ENCODE measurements at regions not wholly inside any gene's neighbourhood (a gene's known extent, or its start where the extent isn't known, plus 50 kb on each side); places are given as distances from the start of the nearest gene placed in this dataset.
A peak's percentile ranks its signal among the peaks of the same experiment; 100 is the strongest.

DNA sequence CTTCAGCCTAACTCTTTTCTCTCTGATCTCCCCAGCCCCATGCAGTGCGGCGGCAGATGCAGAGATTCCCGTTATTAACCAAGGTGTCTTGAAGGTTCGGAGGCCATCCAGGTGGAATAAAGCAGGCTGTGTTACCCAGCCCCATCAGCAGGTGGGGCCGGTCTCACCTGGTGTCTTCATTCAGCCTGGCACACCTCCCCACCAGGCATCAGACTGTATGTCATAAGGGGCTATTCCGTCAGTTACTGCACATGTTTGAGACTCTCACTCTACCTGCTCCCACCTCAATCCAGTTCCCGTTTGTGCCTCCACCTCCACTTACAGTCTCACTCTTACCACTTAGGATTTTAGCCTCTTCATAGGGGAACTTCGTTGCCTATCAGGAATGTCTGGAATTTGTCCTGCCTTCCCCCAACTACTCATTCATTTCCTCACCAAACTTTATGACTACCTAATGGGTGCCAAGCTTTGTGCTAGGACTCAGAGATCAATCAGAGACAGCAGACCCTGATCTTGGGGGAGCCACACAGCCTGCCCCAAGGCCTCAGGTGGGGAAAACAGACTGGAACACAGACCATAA is 170.2 kb downstream of the PLPP3 start:
- no peak overlapping the region for H3K4me2 ChIP-seq
- TF ChIP-seq EZH2 (IDR thresholded peaks at IDR 0.05) = no peak
- TF ChIP-seq, protein P1, sequence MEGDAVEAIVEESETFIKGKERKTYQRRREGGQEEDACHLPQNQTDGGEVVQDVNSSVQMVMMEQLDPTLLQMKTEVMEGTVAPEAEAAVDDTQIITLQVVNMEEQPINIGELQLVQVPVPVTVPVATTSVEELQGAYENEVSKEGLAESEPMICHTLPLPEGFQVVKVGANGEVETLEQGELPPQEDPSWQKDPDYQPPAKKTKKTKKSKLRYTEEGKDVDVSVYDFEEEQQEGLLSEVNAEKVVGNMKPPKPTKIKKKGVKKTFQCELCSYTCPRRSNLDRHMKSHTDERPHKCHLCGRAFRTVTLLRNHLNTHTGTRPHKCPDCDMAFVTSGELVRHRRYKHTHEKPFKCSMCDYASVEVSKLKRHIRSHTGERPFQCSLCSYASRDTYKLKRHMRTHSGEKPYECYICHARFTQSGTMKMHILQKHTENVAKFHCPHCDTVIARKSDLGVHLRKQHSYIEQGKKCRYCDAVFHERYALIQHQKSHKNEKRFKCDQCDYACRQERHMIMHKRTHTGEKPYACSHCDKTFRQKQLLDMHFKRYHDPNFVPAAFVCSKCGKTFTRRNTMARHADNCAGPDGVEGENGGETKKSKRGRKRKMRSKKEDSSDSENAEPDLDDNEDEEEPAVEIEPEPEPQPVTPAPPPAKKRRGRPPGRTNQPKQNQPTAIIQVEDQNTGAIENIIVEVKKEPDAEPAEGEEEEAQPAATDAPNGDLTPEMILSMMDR (IDR thresholded peaks at IDR 0.05) = peak; percentile 30

DNA sequence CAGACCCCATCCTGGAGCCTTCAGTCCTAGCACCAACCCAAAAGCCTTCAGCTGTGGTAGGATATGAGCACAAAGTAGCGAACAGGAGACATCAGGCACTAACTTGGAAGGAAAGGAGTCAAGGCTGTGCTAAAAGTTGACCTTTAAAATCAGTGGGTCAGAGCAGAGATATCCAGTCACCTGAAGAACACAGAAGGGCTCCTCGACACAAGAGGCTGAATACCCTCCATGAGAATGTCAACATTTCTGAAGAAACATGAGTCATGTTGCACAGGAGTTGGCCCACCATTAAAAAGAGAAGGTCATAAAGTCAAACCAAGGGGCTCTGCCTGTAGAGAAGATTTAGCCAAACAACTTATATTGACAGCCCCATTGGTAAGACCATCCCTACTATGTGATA is 172.5 kb downstream of the PLPP3 start:
- no peak overlapping the region for H3K4me2 ChIP-seq
- no peak overlapping the region for H3K27ac ChIP-seq
- no peak for DNase-seq (ENCODE audit: low spot score)
- Mint-ChIP-seq H3K4me3 (no peak overlapping the region), H3K4me1 (peaks cover 12% of the 10 kb centered on the region), H3K27ac (no peak overlapping the region), H3K27me3 (ENCODE audit: insufficient read depth, low read depth) (no peaks in the 10 kb centered on the region), H3K9me3 (peaks cover 2% of the 10 kb centered on the region), H3K36me3 (no peaks in the 10 kb centered on the region)
- H2AFZ ChIP-seq (replicated peaks) = no peak overlapping the region
- H3K9ac ChIP-seq = no peak overlapping the region
- no peaks in the 10 kb centered on the region for H3F3A ChIP-seq (ENCODE audit: low read depth)
- TF ChIP-seq, protein P1 (IDR thresholded peaks at IDR 0.05) = no peak
- TF ChIP-seq EZH2 (IDR thresholded peaks at IDR 0.05) (no peak), EZH2phosphoT487 (IDR thresholded peaks at IDR 0.05) (no peak)
- H3K36me3 ChIP-seq = no peaks in the 10 kb centered on the region
- no peak overlapping the region for H3K4me3 ChIP-seq
- no peaks in the 10 kb centered on the region for H3K79me2 ChIP-seq (ENCODE audit: low read depth)
- H3K27me3 ChIP-seq = no peaks in the 10 kb centered on the region
- H3K9me3 ChIP-seq (ENCODE audit: low read depth) = no peaks in the 10 kb centered on the region
- H4K20me1 ChIP-seq (ENCODE audit: low read depth) = no peaks in the 10 kb centered on the region
- H3K4me1 ChIP-seq = peaks cover 4% of the 10 kb centered on the region

More for the DNA sequence above, 170.2 kb downstream of the PLPP3 start:
- no peaks in the 10 kb centered on the region for H3K27me3 ChIP-seq
- H2AFZ ChIP-seq (replicated peaks) = no peak overlapping the region
- no peaks in the 10 kb centered on the region for H3K27me3 Mint-ChIP-seq (ENCODE audit: insufficient read depth, low read depth)
- no peak overlapping the region for H3K4me3 Mint-ChIP-seq
- DNase-seq (ENCODE audit: low spot score) = no peak
- no peak overlapping the region for H3K9ac ChIP-seq
- H3K4me1 ChIP-seq = peaks cover 12% of the 10 kb centered on the region
- peaks cover 6% of the 10 kb centered on the region for H3F3A ChIP-seq (ENCODE audit: low read depth)
- H3K36me3 Mint-ChIP-seq = no peaks in the 10 kb centered on the region
- no peaks in the 10 kb centered on the region for H4K20me1 ChIP-seq (ENCODE audit: low read depth)
- peaks cover 24% of the 10 kb centered on the region for H3K4me1 Mint-ChIP-seq
- peaks cover 2% of the 10 kb centered on the region for H3K9me3 Mint-ChIP-seq
- H3K9me3 ChIP-seq (ENCODE audit: low read depth) = no peaks in the 10 kb centered on the region
- no peak overlapping the region for H3K4me3 ChIP-seq
- no peak overlapping the region for H3K27ac ChIP-seq
- no peaks in the 10 kb centered on the region for H3K79me2 ChIP-seq (ENCODE audit: low read depth)
- no peak overlapping the region for H3K27ac Mint-ChIP-seq
- H3K36me3 ChIP-seq = no peaks in the 10 kb centered on the region

DNA sequence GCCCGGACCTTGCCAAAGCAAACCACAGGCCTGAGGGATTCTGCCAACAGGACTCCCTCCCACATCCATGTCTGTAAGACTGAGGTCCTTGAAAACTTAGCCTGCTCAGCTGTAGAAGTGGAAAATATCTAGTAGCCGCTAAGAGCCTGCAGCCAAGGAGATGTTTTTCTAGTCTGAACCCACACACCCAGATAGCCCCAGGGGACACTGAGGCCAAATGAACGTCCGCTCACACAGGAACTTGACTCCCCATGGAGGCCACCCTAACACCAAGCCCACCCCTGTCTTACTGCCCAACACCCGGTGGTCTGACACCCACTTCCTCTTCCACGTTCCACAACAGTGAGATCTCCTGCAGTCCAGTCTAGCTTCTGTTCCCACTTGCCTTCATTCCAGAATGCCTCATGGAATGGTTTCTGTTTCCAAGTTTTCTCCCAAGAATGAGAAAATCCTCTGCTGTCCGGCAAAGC is 174.8 kb downstream of the PLPP3 start:
- Mint-ChIP-seq H3K27me3 (ENCODE audit: insufficient read depth, low read depth) (no peaks in the 10 kb centered on the region), H3K4me3 (no peak overlapping the region), H3K36me3 (no peaks in the 10 kb centered on the region), H3K4me1 (no peaks in the 10 kb centered on the region), H3K27ac (no peak overlapping the region), H3K9me3 (peaks cover 4% of the 10 kb centered on the region)
- H3K4me2 ChIP-seq = no peak overlapping the region
- peaks cover under 1% of the 10 kb centered on the region for H3K4me1 ChIP-seq
- H3K4me3 ChIP-seq = no peak overlapping the region
- H3K9me3 ChIP-seq (ENCODE audit: low read depth) = no peaks in the 10 kb centered on the region
- no peak overlapping the region for H3K27ac ChIP-seq
- no peaks in the 10 kb centered on the region for H3F3A ChIP-seq (ENCODE audit: low read depth)
- DNase-seq (ENCODE audit: low spot score) = no peak
- no peak overlapping the region for H2AFZ ChIP-seq (replicated peaks)
- H3K79me2 ChIP-seq (ENCODE audit: low read depth) = no peaks in the 10 kb centered on the region
- H3K36me3 ChIP-seq = no peaks in the 10 kb centered on the region
- no peak for TF ChIP-seq EZH2phosphoT487 (IDR thresholded peaks at IDR 0.05)
- TF ChIP-seq, protein P1 (IDR thresholded peaks at IDR 0.05) = no peak
- TF ChIP-seq EZH2 (IDR thresholded peaks at IDR 0.05) = no peak
- no peak overlapping the region for H3K9ac ChIP-seq
- no peaks in the 10 kb centered on the region for H3K27me3 ChIP-seq
- H4K20me1 ChIP-seq (ENCODE audit: low read depth) = no peaks in the 10 kb centered on the region

All from neural progenitor cell (in vitro differentiated cells).